HCT116 (cell line): ENCODE measurements at regions not wholly inside any gene's neighbourhood (a gene's known extent, or its start where the extent isn't known, plus 50 kb on each side); places are given as distances from the start of the nearest gene placed in this dataset.

ENCODE experiments used
- ATAC-seq: fragments of 200-7000 bp; cut with Tn5 transposase; 2 replicates; pipeline ENCODE4 v1.9.1; 2020; ENCODE audit warnings: mild to moderate bottlenecking, moderate library complexity
- BruUV-seq: library from RNA; stranded (reverse); fragments of 400-500 nt; replicated peaks from 2 replicates; lab custom pipeline; 2021; lab: Mats Ljungman, UMichigan
- CTCF ChIA-PET: fragments of 300-600 bp; sonication (Branson Sonifier 250); formaldehyde crosslinking; loops from one replicate; lab custom pipeline; 2021; ENCODE audit warnings: antibody characterized with exemption; lab: Charles Lee
- POLR2A ChIA-PET: fragments of 300-600, 350-600 bp; sonication (Branson Sonifier 250); formaldehyde crosslinking; loops from one replicate; lab custom pipeline; 2021; ENCODE audit warnings: antibody characterized with exemption; lab: Charles Lee
- RAD21 ChIA-PET, 2 experiments: fragments of 300-600 bp; sonication (Branson Sonifier 250); formaldehyde crosslinking; loops; one replicate each; lab custom pipeline; 2023; ENCODE audit warnings: low total read pairs in 2 of 2; ENCODE audit not compliant: uncharacterized antibody in 2 of 2, unreplicated experiment in 2 of 2, low non-redundant PET in 1 of 2; lab: Charles Lee
- DNase-seq: peaks from one replicate; pipeline ENCODE4 v3.0.0-alpha.2; 2010; ENCODE audit warnings: low read depth, low spot score
- H2AFZ ChIP-seq: fragments of 200-600 bp; shearing (Covaris generic), sonication (generic); 2 replicates; pipeline ENCODE4 v1.6.1; 2017; ENCODE audit warnings: low read depth, mixed run types, mixed read lengths, antibody characterized with exemption, low read length; ENCODE audit not compliant: poor library complexity, severe bottlenecking
- H3K27ac ChIP-seq: 2 replicates; pipeline ENCODE4 v1.5.1; 2012; ENCODE audit warnings: low read depth, low read length
- H3K27me3 ChIP-seq: fragments of 200-600 bp; sonication (generic); 2 replicates; pipeline ENCODE4 v1.6.1; 2016; ENCODE audit warnings: mixed run types, low read length, mixed read lengths; ENCODE audit not compliant: insufficient read depth
- H3K36me3 ChIP-seq, 2 experiments: fragments of 200-500 bp in 1 of 2; fragments of 200-600 bp in 1 of 2; sonication (Bioruptor generic) in 1 of 2; sonication (generic) in 1 of 2; 2 replicates each; pipeline versions ENCODE4 v1.5.1 to v1.6.1; 2014 to 2016; ENCODE audit warnings: low read length in 2 of 2, inconsistent platforms in 1 of 2, mixed read lengths in 1 of 2, mixed run types in 1 of 2; ENCODE audit not compliant: insufficient read depth in 2 of 2, control insufficient read depth in 1 of 2
- H3K4me1 ChIP-seq, 2 experiments: fragments of 200-600 bp in 1 of 2; sonication (generic) in 1 of 2; 2 replicates each; pipeline versions ENCODE4 v1.5.1 to v1.6.1; 2012 to 2017; ENCODE audit warnings: low read length in 2 of 2, inconsistent platforms in 1 of 2, mild to moderate bottlenecking in 1 of 2, mixed read lengths in 1 of 2, mixed run types in 1 of 2, moderate library complexity in 1 of 2; ENCODE audit not compliant: insufficient read depth in 2 of 2, control insufficient read depth in 1 of 2
- H3K4me2 ChIP-seq: fragments of 200-600 bp; sonication (generic); 2 replicates; pipeline ENCODE4 v1.6.1; 2017; ENCODE audit warnings: mixed run types, low read length, mixed read lengths
- H3K4me3 ChIP-seq, 2 experiments: fragments of 200-600 bp in 1 of 2; sonication (generic) in 1 of 2; replicated peaks in 1 of 2; 2 replicates each; pipeline ENCODE4 v1.5.1; 2011 to 2016; ENCODE audit warnings: low read length in 2 of 2, control low read depth in 1 of 2, low read depth in 1 of 2, mild to moderate bottlenecking in 1 of 2, mixed read lengths in 1 of 2, mixed run types in 1 of 2
- H3K79me2 ChIP-seq: fragments of 200-600 bp; sonication (generic); 2 replicates; pipeline ENCODE4 v1.6.1; 2017; ENCODE audit warnings: mild to moderate bottlenecking, mixed run types, low read length, moderate library complexity, mixed read lengths; ENCODE audit not compliant: insufficient read depth
- H3K9ac ChIP-seq: fragments of 200-600 bp; sonication (generic); 2 replicates; pipeline ENCODE4 v1.6.1; 2016; ENCODE audit warnings: low read length, mixed read lengths
- H3K9me2 ChIP-seq: fragments of 200-600 bp; sonication (generic), shearing (Covaris generic); 2 replicates; pipeline ENCODE4 v1.6.1; 2017; ENCODE audit warnings: mixed run types, mild to moderate bottlenecking, moderate library complexity; ENCODE audit not compliant: insufficient read depth
- H3K9me3 ChIP-seq, 2 experiments: fragments of 200-500 bp in 1 of 2; fragments of 200-600 bp in 1 of 2; sonication (Bioruptor generic) in 1 of 2; sonication (generic) in 1 of 2; 2 replicates each; pipeline ENCODE4 v1.6.1; 2014 to 2017; ENCODE audit warnings: low read length in 2 of 2, mixed read lengths in 2 of 2, inconsistent platforms in 1 of 2, low read depth in 1 of 2, mild to moderate bottlenecking in 1 of 2, mixed run types in 1 of 2, moderate library complexity in 1 of 2; ENCODE audit not compliant: control insufficient read depth in 1 of 2, insufficient read depth in 1 of 2
- H4K20me1 ChIP-seq: fragments of 200-600 bp; sonication (generic), shearing (Covaris generic); 2 replicates; pipeline ENCODE4 v1.6.1; 2017; ENCODE audit warnings: mixed run types, mild to moderate bottlenecking, moderate library complexity; ENCODE audit not compliant: insufficient read depth
- ATF3 ChIP-seq: IDR thresholded peaks from 2 replicates; pipeline ENCODE4 v1.6.1; 2012
- CBX3 ChIP-seq: IDR thresholded peaks from 2 replicates; pipeline ENCODE4 v1.6.1; 2012; ENCODE audit warnings: low read depth
- CEBPB ChIP-seq: IDR thresholded peaks from 2 replicates; pipeline ENCODE4 v1.6.1; 2012; ENCODE audit warnings: low read depth
- CTCF ChIP-seq, 3 experiments: fragments of 200-600 bp in 1 of 3; sonication (generic) in 1 of 3; IDR thresholded peaks in 2 of 3; conservative IDR thresholded peaks in 1 of 3; 2 replicates each; pipeline ENCODE4 v1.5.1; 2012 to 2017; ENCODE audit warnings: low read depth in 2 of 3, low read length in 2 of 3, antibody characterized with exemption in 1 of 3, borderline replicate concordance in 1 of 3, control low read depth in 1 of 3, mild to moderate bottlenecking in 1 of 3, mixed read lengths in 1 of 3, mixed run types in 1 of 3, moderate library complexity in 1 of 3; ENCODE audit not compliant: insufficient read depth in 1 of 3
- EGR1 ChIP-seq: IDR thresholded peaks from 2 replicates; pipeline ENCODE4 v1.6.1; 2012; ENCODE audit warnings: low read depth
- ELF1 ChIP-seq: IDR thresholded peaks from 2 replicates; pipeline ENCODE4 v1.6.1; 2012; ENCODE audit warnings: low read depth, borderline replicate concordance
- FOSL1 ChIP-seq: IDR thresholded peaks from 2 replicates; pipeline ENCODE4 v1.6.1; 2012; ENCODE audit warnings: low read depth
- JUND ChIP-seq: IDR thresholded peaks from 2 replicates; pipeline ENCODE4 v1.6.1; 2012
- POLR2A ChIP-seq: IDR thresholded peaks from 2 replicates; pipeline ENCODE4 v1.7.0; 2011; ENCODE audit warnings: borderline replicate concordance; ENCODE audit not compliant: insufficient read depth, insufficient read length; ENCODE audit errors: extremely low read depth
- POLR2AphosphoS5 ChIP-seq: IDR thresholded peaks from 2 replicates; pipeline ENCODE4 v1.6.1; 2011; ENCODE audit warnings: mild to moderate bottlenecking, low read depth, low read length, moderate library complexity
- REST ChIP-seq: IDR thresholded peaks from 2 replicates; pipeline ENCODE4 v1.6.1; 2012; ENCODE audit warnings: low read depth
- SP1 ChIP-seq: IDR thresholded peaks from 2 replicates; pipeline ENCODE4 v1.6.1; 2012; ENCODE audit warnings: low read depth
- SRF ChIP-seq: IDR thresholded peaks from 2 replicates; pipeline ENCODE4 v1.6.1; 2012; ENCODE audit warnings: low read depth
- TCF7L2 ChIP-seq: IDR thresholded peaks from 2 replicates; pipeline ENCODE4 v1.7.0; 2011; ENCODE audit warnings: borderline replicate concordance, inconsistent platforms; ENCODE audit not compliant: insufficient read depth, insufficient read length; ENCODE audit errors: extremely low read depth
- YY1 ChIP-seq: IDR thresholded peaks from 2 replicates; pipeline ENCODE4 v1.6.1; 2011; ENCODE audit warnings: low read length, low read depth, moderate library complexity, mild to moderate bottlenecking; ENCODE audit not compliant: insufficient replicate concordance; ENCODE audit errors: extremely low read depth
- ZBTB33 ChIP-seq: IDR thresholded peaks from 2 replicates; pipeline ENCODE4 v1.6.1; 2011; ENCODE audit warnings: mild to moderate bottlenecking, low read length, moderate library complexity; ENCODE audit not compliant: insufficient replicate concordance; ENCODE audit errors: extremely low read depth
- intact Hi-C: fragments of 100-400 bp; cut with micrococcal nuclease; formaldehyde crosslinking; loops from 2 replicates; pipeline ENCODE4 v1.10.0; 2022

GRCh38 chr6:26285143-26286134 lies 79.6 kb upstream of the BTN3A2 start:
- RAD21 ChIA-PET: interaction anchor here in 1 of 2 experiments (0.6 kb wide), 1 partner anchor 101 kb away, joined by 10 read pairs; no protein-coding TSS in a partner anchor
- POLR2A ChIA-PET: interaction anchor here (0.9 to 2.1 kb wide), 7 partner anchors 11 to 848 kb away, joined by 3 to 12 read pairs (median 4); a partner anchor contains a TSS
- Histone ChIP-seq H3K4me1 (peaks cover 2 to 17% of the 10 kb centered on the region in 2 experiments; a peak in 3 of 4 replicates), H3K27ac (peak overlapping the region; percentile 77), H3K79me2 (no peaks in the 10 kb centered on the region), H2AFZ (peak overlapping the region; percentile 95), H3K4me2 (peak overlapping the region; percentile 81), H4K20me1 (no peaks in the 10 kb centered on the region), H3K9ac (peak overlapping the region; percentile 68), H3K9me3 (peaks cover 4 to 10% of the 10 kb centered on the region in 2 experiments; a peak in 3 of 4 replicates), H3K36me3 (no peaks in the 10 kb centered on the region), H3K27me3 (no peaks in the 10 kb centered on the region), H3K9me2 (no peaks in the 10 kb centered on the region), H3K4me3 (peak overlapping the region; percentile 44 to 56)
- BruUV-seq: TSS peak; percentile 99
- DNase-seq (peak; percentile 92), ATAC-seq (peak; percentile 84)
- CTCF ChIA-PET: no interaction called here
- intact Hi-C loops: loop anchor here (1.0 kb wide), 1 partner anchor 81 kb away; a partner anchor contains a TSS
- no peak for TF ChIP-seq CTCF (IDR thresholded peaks at IDR 0.05 in 2 of 3, conservative IDR thresholded peaks at IDR 0.05 in 1 of 3; ENCODE audit: borderline replicate concordance in 1 of 3, insufficient read depth in 1 of 3, low read depth in 2 of 3, low read length in 2 of 3)
- TF ChIP-seq JUND: peak; percentile 69
- no peak for TF ChIP-seq CEBPB
- TF ChIP-seq ZBTB33: peak; percentile 71
- peak; percentile 98 for TF ChIP-seq POLR2A
- TF ChIP-seq POLR2AphosphoS5: peak; percentile 74
- peak; percentile 73 for TF ChIP-seq TCF7L2
- no peak for TF ChIP-seq SRF
- peak; percentile 31; the same call in 1 of the 2 replicates for TF ChIP-seq ATF3
- no peak; the same call in 1 of the 2 replicates for TF ChIP-seq ELF1
- TF ChIP-seq SP1: peak; percentile 60
- no peak for TF ChIP-seq YY1
- no peak for TF ChIP-seq REST
- TF ChIP-seq CBX3: 0 out of 2 replicates have a peak, but pooled peaks have one; percentile 80
- peak; percentile 53; the same call in 1 of the 2 replicates for TF ChIP-seq EGR1
- no peak; the same call in 1 of the 2 replicates for TF ChIP-seq FOSL1
